ENCODE measurements at regions not wholly inside any gene's neighbourhood (a gene's known extent, or its start where the extent isn't known, plus 50 kb on each side); places are given as distances from the start of the nearest gene placed in this dataset.

DNA sequence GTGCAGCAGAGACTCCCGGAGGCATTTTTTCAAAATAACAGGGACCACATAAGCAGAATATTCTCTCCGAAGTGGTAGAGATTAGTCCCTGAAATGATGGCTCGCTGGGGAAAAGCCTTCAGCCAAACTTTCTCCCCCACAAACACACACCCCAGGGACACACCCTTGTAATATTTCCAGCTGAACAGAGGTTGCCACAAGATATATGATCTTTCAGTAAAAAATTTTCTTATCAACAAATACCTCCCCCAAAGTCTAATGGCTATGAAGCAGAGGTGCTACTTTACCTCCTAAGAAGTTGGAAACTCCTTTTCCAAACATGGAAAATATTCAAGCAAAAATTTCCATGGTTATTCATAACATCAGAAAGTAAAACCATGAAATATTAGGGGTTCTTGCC lies 190.2 kb upstream of the PALMD start (continued):
- TF ChIP-seq, protein P1, sequence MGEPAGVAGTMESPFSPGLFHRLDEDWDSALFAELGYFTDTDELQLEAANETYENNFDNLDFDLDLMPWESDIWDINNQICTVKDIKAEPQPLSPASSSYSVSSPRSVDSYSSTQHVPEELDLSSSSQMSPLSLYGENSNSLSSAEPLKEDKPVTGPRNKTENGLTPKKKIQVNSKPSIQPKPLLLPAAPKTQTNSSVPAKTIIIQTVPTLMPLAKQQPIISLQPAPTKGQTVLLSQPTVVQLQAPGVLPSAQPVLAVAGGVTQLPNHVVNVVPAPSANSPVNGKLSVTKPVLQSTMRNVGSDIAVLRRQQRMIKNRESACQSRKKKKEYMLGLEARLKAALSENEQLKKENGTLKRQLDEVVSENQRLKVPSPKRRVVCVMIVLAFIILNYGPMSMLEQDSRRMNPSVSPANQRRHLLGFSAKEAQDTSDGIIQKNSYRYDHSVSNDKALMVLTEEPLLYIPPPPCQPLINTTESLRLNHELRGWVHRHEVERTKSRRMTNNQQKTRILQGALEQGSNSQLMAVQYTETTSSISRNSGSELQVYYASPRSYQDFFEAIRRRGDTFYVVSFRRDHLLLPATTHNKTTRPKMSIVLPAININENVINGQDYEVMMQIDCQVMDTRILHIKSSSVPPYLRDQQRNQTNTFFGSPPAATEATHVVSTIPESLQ (CRISPR knock-in tag; IDR thresholded peaks at IDR 0.05): no peak

DNA sequence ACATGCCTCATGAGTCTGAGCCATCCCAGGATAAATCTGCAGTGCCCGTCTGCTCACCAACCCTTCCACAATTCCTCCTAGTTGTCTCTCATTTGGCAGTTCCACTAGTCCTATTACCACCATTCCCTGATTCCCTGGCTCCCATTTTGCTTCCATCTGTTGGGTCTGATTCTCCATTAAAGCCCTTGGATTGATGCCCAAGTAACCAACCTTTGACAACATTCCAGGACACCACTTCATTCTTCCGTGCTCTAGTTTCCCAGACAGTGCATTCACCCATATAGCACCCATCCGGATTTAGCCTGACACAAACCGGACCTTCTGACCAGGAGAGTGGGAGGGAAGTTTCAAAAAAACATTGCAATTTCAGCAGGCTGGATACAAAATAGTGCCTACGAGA lies 189.4 kb upstream of the PALMD start:
- TF ChIP-seq TEAD4 (CRISPR knock-in tag; IDR thresholded peaks at IDR 0.05) (no peak), CREM (CRISPR knock-in tag; IDR thresholded peaks at IDR 0.05) (no peak)
- Mint-ChIP-seq H3K4me1 (peaks cover 10% of the 10 kb centered on the region), H3K36me3 (no peaks in the 10 kb centered on the region), H3K9me3 (no peaks in the 10 kb centered on the region), H3K27me3 (ENCODE audit: low read depth) (no peaks in the 10 kb centered on the region), H3K4me3 (no peak overlapping the region), H3K27ac (no peak overlapping the region)
- ChIA-PET CTCF (no interaction called here), POLR2A (no interaction called here)
- DNase-seq (ENCODE audit: low spot score) (no peak), ATAC-seq (no peak)

DNA sequence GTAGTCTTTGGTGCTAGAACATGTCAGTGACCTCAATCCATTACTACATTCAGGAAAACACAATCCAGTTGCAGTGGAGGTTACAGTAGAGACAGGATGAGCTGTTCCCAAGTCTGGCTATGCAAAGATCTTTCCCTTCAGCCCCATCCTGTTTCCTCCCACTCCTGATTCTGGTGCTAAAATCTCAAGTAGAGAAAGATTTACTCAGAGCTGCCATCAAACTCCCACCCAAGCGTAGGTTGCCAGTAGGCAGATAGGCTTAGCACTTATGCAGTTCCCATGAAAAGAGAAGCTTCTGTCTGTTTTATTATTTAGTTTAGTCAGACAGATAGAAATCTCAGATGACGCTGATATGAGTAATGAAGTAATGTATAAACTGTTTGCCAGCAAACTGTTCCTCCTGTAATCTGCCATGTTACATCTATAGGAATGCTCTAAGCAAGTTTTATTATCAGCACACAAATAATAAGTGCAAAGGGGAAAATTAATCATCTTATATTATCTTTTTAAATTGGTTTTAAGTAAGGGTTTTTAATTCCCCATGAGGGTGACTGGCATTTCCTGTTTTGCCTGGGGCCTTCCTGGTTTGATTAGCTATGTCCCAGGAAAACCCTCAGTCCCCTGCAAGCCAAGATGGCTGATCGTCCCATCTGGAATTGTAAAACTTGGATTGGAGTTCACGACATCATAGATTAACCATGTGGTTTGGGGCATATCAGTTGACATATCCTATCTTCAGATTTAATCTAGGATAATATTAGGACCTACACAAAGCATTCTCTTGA lies 188.3 kb upstream of the PALMD start:
- no peak overlapping the region for H3K4me3 Mint-ChIP-seq
- H3K9me3 Mint-ChIP-seq: 0 out of 2 replicates have a peak, but pooled peaks cover 3% of the 10 kb centered on the region
- ChIA-PET CTCF (no interaction called here), POLR2A (no interaction called here)
- no peaks in the 10 kb centered on the region for H3K27me3 Mint-ChIP-seq (ENCODE audit: low read depth)
- ATAC-seq (no peak), DNase-seq (ENCODE audit: low spot score) (no peak)
- TF ChIP-seq, protein P2, sequence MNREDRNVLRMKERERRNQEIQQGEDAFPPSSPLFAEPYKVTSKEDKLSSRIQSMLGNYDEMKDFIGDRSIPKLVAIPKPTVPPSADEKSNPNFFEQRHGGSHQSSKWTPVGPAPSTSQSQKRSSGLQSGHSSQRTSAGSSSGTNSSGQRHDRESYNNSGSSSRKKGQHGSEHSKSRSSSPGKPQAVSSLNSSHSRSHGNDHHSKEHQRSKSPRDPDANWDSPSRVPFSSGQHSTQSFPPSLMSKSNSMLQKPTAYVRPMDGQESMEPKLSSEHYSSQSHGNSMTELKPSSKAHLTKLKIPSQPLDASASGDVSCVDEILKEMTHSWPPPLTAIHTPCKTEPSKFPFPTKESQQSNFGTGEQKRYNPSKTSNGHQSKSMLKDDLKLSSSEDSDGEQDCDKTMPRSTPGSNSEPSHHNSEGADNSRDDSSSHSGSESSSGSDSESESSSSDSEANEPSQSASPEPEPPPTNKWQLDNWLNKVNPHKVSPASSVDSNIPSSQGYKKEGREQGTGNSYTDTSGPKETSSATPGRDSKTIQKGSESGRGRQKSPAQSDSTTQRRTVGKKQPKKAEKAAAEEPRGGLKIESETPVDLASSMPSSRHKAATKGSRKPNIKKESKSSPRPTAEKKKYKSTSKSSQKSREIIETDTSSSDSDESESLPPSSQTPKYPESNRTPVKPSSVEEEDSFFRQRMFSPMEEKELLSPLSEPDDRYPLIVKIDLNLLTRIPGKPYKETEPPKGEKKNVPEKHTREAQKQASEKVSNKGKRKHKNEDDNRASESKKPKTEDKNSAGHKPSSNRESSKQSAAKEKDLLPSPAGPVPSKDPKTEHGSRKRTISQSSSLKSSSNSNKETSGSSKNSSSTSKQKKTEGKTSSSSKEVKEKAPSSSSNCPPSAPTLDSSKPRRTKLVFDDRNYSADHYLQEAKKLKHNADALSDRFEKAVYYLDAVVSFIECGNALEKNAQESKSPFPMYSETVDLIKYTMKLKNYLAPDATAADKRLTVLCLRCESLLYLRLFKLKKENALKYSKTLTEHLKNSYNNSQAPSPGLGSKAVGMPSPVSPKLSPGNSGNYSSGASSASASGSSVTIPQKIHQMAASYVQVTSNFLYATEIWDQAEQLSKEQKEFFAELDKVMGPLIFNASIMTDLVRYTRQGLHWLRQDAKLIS (CRISPR knock-in tag; IDR thresholded peaks at IDR 0.05; ENCODE audit: borderline replicate concordance): no peak
- TF ChIP-seq SMAD3 (CRISPR knock-in tag; IDR thresholded peaks at IDR 0.05; ENCODE audit: borderline replicate concordance) (no peak), GABPB1 (CRISPR knock-in tag; IDR thresholded peaks at IDR 0.05) (no peak), HMGA2 (CRISPR knock-in tag; IDR thresholded peaks at IDR 0.05) (no peak), GTF2I (CRISPR knock-in tag; conservative IDR thresholded peaks at IDR 0.05) (no peak), ESRRA (CRISPR knock-in tag; IDR thresholded peaks at IDR 0.05; ENCODE audit: borderline replicate concordance) (no peak)
- TF ChIP-seq, protein P3, sequence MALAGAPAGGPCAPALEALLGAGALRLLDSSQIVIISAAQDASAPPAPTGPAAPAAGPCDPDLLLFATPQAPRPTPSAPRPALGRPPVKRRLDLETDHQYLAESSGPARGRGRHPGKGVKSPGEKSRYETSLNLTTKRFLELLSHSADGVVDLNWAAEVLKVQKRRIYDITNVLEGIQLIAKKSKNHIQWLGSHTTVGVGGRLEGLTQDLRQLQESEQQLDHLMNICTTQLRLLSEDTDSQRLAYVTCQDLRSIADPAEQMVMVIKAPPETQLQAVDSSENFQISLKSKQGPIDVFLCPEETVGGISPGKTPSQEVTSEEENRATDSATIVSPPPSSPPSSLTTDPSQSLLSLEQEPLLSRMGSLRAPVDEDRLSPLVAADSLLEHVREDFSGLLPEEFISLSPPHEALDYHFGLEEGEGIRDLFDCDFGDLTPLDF (CRISPR knock-in tag; IDR thresholded peaks at IDR 0.05): no peak
- peaks cover 10% of the 10 kb centered on the region for H3K4me1 Mint-ChIP-seq
- H3K27ac Mint-ChIP-seq: no peak overlapping the region
- H3K36me3 Mint-ChIP-seq: no peaks in the 10 kb centered on the region

DNA sequence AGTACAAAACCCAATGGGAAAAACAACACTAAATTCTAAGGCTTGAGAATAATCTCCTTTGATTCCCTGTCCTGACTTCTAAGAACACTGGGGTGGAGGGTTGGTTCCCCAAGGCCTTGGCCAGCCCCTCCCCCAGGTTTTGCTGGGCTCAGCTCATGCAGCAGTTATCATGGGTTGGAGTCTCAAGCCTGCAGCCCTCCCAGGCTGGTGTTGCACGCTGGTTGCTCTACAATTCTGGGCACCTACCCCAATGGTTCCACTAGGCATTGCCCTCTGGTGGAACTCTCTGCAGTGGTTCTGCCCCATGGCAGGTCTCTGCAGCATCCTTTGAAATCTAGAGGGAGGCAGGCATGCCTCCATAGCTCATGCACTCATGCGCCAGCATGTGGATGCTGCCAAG lies 184.4 kb upstream of the PALMD start:
- no peak overlapping the region for H3K27ac Mint-ChIP-seq
- H3K4me3 Mint-ChIP-seq: no peak overlapping the region
- no peak for ATAC-seq
- ChIA-PET POLR2A (no interaction called here), CTCF (no interaction called here)
- DNase-seq (ENCODE audit: low spot score): no peak
- no peaks in the 10 kb centered on the region for H3K36me3 Mint-ChIP-seq
- H3K9me3 Mint-ChIP-seq: peaks cover 7% of the 10 kb centered on the region
- no peaks in the 10 kb centered on the region for H3K27me3 Mint-ChIP-seq (ENCODE audit: low read depth)
- peaks cover 14% of the 10 kb centered on the region for H3K4me1 Mint-ChIP-seq
- TF ChIP-seq FOXJ3 (CRISPR knock-in tag; IDR thresholded peaks at IDR 0.05; ENCODE audit: borderline replicate concordance) (no peak), SOX15 (CRISPR knock-in tag; IDR thresholded peaks at IDR 0.05) (no peak)
- TF ChIP-seq, protein P4, sequence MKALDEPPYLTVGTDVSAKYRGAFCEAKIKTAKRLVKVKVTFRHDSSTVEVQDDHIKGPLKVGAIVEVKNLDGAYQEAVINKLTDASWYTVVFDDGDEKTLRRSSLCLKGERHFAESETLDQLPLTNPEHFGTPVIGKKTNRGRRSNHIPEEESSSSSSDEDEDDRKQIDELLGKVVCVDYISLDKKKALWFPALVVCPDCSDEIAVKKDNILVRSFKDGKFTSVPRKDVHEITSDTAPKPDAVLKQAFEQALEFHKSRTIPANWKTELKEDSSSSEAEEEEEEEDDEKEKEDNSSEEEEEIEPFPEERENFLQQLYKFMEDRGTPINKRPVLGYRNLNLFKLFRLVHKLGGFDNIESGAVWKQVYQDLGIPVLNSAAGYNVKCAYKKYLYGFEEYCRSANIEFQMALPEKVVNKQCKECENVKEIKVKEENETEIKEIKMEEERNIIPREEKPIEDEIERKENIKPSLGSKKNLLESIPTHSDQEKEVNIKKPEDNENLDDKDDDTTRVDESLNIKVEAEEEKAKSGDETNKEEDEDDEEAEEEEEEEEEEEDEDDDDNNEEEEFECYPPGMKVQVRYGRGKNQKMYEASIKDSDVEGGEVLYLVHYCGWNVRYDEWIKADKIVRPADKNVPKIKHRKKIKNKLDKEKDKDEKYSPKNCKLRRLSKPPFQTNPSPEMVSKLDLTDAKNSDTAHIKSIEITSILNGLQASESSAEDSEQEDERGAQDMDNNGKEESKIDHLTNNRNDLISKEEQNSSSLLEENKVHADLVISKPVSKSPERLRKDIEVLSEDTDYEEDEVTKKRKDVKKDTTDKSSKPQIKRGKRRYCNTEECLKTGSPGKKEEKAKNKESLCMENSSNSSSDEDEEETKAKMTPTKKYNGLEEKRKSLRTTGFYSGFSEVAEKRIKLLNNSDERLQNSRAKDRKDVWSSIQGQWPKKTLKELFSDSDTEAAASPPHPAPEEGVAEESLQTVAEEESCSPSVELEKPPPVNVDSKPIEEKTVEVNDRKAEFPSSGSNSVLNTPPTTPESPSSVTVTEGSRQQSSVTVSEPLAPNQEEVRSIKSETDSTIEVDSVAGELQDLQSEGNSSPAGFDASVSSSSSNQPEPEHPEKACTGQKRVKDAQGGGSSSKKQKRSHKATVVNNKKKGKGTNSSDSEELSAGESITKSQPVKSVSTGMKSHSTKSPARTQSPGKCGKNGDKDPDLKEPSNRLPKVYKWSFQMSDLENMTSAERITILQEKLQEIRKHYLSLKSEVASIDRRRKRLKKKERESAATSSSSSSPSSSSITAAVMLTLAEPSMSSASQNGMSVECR (CRISPR knock-in tag; IDR thresholded peaks at IDR 0.05; ENCODE audit: borderline replicate concordance): no peak
- TF ChIP-seq, protein P5, sequence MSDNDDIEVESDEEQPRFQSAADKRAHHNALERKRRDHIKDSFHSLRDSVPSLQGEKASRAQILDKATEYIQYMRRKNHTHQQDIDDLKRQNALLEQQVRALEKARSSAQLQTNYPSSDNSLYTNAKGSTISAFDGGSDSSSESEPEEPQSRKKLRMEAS (CRISPR knock-in tag; IDR thresholded peaks at IDR 0.05): no peak
- TF ChIP-seq, protein P6, sequence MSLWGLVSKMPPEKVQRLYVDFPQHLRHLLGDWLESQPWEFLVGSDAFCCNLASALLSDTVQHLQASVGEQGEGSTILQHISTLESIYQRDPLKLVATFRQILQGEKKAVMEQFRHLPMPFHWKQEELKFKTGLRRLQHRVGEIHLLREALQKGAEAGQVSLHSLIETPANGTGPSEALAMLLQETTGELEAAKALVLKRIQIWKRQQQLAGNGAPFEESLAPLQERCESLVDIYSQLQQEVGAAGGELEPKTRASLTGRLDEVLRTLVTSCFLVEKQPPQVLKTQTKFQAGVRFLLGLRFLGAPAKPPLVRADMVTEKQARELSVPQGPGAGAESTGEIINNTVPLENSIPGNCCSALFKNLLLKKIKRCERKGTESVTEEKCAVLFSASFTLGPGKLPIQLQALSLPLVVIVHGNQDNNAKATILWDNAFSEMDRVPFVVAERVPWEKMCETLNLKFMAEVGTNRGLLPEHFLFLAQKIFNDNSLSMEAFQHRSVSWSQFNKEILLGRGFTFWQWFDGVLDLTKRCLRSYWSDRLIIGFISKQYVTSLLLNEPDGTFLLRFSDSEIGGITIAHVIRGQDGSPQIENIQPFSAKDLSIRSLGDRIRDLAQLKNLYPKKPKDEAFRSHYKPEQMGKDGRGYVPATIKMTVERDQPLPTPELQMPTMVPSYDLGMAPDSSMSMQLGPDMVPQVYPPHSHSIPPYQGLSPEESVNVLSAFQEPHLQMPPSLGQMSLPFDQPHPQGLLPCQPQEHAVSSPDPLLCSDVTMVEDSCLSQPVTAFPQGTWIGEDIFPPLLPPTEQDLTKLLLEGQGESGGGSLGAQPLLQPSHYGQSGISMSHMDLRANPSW (CRISPR knock-in tag; conservative IDR thresholded peaks at IDR 0.05; ENCODE audit: low read depth): no peak

Measured in WTC11 (cell line).